ENCODE measurements at regions not wholly inside any gene's neighbourhood (a gene's known extent, or its start where the extent isn't known, plus 50 kb on each side); places are given as distances from the start of the nearest gene placed in this dataset.
A peak's percentile ranks its signal among the peaks of the same experiment; 100 is the strongest.

- no peak for TF ChIP-seq PHF8 (conservative IDR thresholded peaks at IDR 0.05; ENCODE audit: low read depth, low read length)
- TF ChIP-seq CBX8 (IDR thresholded peaks at IDR 0.05; ENCODE audit: borderline replicate concordance, low read depth, low read length), result no peak
- TF ChIP-seq NRF1 (IDR thresholded peaks at IDR 0.05; ENCODE audit: low read depth, low read length), result no peak
- TF ChIP-seq, protein P1, sequence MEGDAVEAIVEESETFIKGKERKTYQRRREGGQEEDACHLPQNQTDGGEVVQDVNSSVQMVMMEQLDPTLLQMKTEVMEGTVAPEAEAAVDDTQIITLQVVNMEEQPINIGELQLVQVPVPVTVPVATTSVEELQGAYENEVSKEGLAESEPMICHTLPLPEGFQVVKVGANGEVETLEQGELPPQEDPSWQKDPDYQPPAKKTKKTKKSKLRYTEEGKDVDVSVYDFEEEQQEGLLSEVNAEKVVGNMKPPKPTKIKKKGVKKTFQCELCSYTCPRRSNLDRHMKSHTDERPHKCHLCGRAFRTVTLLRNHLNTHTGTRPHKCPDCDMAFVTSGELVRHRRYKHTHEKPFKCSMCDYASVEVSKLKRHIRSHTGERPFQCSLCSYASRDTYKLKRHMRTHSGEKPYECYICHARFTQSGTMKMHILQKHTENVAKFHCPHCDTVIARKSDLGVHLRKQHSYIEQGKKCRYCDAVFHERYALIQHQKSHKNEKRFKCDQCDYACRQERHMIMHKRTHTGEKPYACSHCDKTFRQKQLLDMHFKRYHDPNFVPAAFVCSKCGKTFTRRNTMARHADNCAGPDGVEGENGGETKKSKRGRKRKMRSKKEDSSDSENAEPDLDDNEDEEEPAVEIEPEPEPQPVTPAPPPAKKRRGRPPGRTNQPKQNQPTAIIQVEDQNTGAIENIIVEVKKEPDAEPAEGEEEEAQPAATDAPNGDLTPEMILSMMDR (IDR thresholded peaks at IDR 0.05; ENCODE audit: control extremely low read depth in 1 of 3, insufficient read depth in 1 of 3, low read depth in 1 of 3, low read length in 3 of 3), result peak; percentile 56 to 89 (median 80)
- TF ChIP-seq POU5F1 (IDR thresholded peaks at IDR 0.05; ENCODE audit: low read depth, low read length), result no peak
- TF ChIP-seq CEBPB (IDR thresholded peaks at IDR 0.05; ENCODE audit: low read depth, low read length), result peak; percentile 99
- no peak for TF ChIP-seq ASH2L (IDR thresholded peaks at IDR 0.05; ENCODE audit: low read length)
- TF ChIP-seq TAF7 (optimal IDR thresholded peaks at IDR 0.05; ENCODE audit: borderline replicate concordance, low read depth, low read length), result no peak
- TF ChIP-seq SP4 (IDR thresholded peaks at IDR 0.05; ENCODE audit: low read length), result no peak
- no peak for TF ChIP-seq RBBP5 (IDR thresholded peaks at IDR 0.05; ENCODE audit: borderline replicate concordance, low read depth, low read length)
Observed at GRCh38 chr2:215828528-215829184, 184.7 kb downstream of the MREG start (continued).

Measured in H1 (cell line).